SK-N-DZ (cell line): ENCODE measurements at regions not wholly inside any gene's neighbourhood (a gene's known extent, or its start where the extent isn't known, plus 50 kb on each side); places are given as distances from the start of the nearest gene placed in this dataset.
"Not testable (repeated sequence)": the region's sequence is repeated elsewhere in the genome, so short reads cannot be mapped to it uniquely, and the experiment has no call there.

Source experiments
- DNase-seq: peaks from one replicate; pipeline ENCODE4 v3.0.0-alpha.2; 2015; ENCODE audit warnings: low spot score

- no peak for DNase-seq
These were observed 1518.5 kb downstream of the BRD1 start for GRCh38 chr22:48309115-48309705.

GRCh38 chr22:48307931-48308330, 1519.7 kb downstream of the BRD1 start:
- no peak for DNase-seq

- no peak for DNase-seq
These were observed 1520.7 kb downstream of the BRD1 start for GRCh38 chr22:48306785-48307510.

GRCh38 chr22:48306284-48306683, 1521.4 kb downstream of the BRD1 start:
- no peak for DNase-seq

GRCh38 chr22:48305726-48306235, 1521.9 kb downstream of the BRD1 start:
- DNase-seq, result no peak

- no peak for DNase-seq
These were observed 1524.3 kb downstream of the BRD1 start for GRCh38 chr22:48303369-48303725.

- DNase-seq, result no peak
These were observed 1524.9 kb downstream of the BRD1 start for GRCh38 chr22:48302657-48303368.

- no peak for DNase-seq
These were observed 1525.8 kb downstream of the BRD1 start for GRCh38 chr22:48301908-48302307.

GRCh38 chr22:48301421-48301820, 1526.3 kb downstream of the BRD1 start:
- DNase-seq, result no peak

- no peak for DNase-seq
These were observed 1526.8 kb downstream of the BRD1 start for GRCh38 chr22:48300877-48301276.

- no peak for DNase-seq
These were observed 1527.9 kb downstream of the BRD1 start for GRCh38 chr22:48299801-48300200.

GRCh38 chr22:48299124-48299523, 1528.5 kb downstream of the BRD1 start:
- no peak for DNase-seq

GRCh38 chr22:48297296-48297695, 1530.4 kb downstream of the BRD1 start:
- no peak for DNase-seq

- DNase-seq, result not testable (repeated sequence)
These were observed 1527.5 kb downstream of the TBC1D22A start for GRCh38 chr22:48289954-48290353.

- no peak for DNase-seq
These were observed 1526.0 kb downstream of the TBC1D22A start for GRCh38 chr22:48288376-48288940.

GRCh38 chr22:48287031-48287430, 1524.6 kb downstream of the TBC1D22A start:
- DNase-seq, result no peak

GRCh38 chr22:48284671-48285070, 1522.2 kb downstream of the TBC1D22A start:
- no peak for DNase-seq

- no peak for DNase-seq
These were observed 1520.4 kb downstream of the TBC1D22A start for GRCh38 chr22:48282804-48283203.

- DNase-seq, result no peak
These were observed 1517.0 kb downstream of the TBC1D22A start for GRCh38 chr22:48279461-48279756.

- no peak for DNase-seq
These were observed 1516.4 kb downstream of the TBC1D22A start for GRCh38 chr22:48278620-48279460.

- no peak for DNase-seq
These were observed 1515.6 kb downstream of the TBC1D22A start for GRCh38 chr22:48277868-48278581.
